Stimulated activated CD4-positive, alpha-beta T cell treated with anti-CD3 and anti-CD28 coated beads, TNF-alpha, amount 100 ng/mL, for 24 hours (primary cell): ENCODE measurements at regions not wholly inside any gene's neighbourhood (a gene's known extent, or its start where the extent isn't known, plus 50 kb on each side); places are given as distances from the start of the nearest gene placed in this dataset.
"Not testable (repeated sequence)": the region's sequence is repeated elsewhere in the genome, so short reads cannot be mapped to it uniquely, and the experiment has no call there.

Source experiments
- DNase-seq, 3 experiments: peaks; one replicate each; pipeline ENCODE4 v3.0.0-alpha.2; 2020; ENCODE audit warnings: low read depth in 3 of 3

DNA sequence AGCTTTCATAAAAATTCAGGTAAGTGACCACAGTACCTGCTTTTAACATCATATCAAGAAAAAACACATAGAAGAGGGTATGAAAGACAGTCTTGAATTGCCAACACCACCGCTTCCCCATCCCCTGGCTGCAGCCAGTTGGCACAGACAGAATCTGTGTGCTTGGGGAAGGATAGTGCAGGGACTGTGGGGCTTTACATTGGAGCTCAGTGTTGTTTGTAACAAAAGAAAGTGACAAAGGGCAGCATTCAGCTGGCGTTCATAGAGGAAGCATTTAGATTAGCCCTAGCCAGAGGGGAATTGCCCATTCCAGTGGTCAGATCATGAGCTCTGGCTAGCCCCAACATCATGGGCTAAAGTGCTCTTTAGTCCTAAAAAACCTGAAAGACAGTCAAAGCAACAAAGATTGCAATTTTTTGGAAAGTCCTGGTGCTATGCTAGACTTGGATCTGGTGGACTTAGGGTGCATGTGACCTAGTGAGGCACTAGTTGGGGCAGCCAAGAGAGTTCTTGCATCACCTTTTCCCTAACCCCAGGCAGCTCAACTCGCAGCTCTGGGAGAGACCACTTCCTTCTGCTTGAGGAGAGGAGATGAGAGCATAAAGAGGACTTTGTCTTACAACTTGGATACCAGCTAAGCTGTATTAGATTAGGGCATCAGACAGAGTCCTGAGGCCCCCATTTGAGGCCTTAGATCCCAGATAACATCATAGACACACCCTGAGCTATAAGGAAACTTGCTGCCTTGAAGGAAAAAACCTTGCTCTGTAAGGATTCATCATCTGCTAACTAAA lies 1602.4 kb upstream of the ADGRL3 start:
- DNase-seq = no peak

DNA sequence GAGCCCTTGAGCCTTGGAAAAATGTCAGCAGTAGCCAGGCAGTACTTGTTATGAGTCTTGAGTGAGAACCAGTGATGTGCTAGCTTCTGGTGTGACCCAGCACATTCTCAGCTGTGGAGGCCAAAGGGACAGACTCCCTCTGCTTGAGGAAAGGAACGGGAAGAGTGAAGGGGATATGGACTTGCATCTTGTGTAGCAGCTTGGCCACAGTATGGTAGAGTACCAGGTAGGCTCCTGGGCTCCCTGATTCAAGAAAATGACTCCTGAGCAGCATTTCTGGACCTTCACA lies 1601.9 kb upstream of the ADGRL3 start:
- DNase-seq = no peak

DNA sequence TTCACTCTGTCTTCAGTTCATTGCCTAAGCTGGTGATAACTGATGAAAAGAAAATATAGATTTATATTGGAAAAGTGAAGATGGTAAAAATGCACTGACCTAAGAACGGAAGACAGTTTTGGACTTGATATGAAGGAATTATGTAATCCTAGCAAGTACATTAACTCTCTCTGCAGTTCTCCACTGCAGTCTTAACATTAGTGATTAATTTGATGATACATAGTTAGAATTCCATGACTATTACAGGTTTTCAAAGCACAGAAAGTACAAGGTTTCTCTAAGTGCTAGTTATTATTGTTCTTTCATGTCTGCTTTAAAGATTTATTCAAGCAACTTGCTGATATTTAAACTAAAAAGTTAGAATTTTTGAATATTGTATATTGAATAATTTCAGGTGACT lies 1591.7 kb upstream of the ADGRL3 start:
- DNase-seq = no peak

DNA sequence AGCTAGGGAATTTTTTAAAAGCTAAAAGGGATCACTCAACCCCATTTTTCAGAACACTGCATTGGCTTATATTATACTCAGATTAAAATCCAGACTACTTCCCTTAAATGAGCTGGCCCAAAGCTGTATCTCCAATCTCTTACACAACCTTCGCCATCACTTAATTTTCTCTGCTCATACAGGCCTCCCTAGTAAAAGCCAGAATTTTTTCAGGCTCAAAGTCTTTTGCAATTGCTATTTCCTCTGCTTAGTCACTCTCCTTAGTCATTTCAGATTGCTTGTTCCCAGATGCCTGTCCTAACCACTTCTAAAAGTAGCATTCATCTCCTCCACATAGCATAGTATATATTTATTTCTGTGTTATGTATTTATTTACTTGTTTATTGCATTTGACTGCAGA lies 1587.9 kb upstream of the ADGRL3 start:
- no peak for DNase-seq

DNA sequence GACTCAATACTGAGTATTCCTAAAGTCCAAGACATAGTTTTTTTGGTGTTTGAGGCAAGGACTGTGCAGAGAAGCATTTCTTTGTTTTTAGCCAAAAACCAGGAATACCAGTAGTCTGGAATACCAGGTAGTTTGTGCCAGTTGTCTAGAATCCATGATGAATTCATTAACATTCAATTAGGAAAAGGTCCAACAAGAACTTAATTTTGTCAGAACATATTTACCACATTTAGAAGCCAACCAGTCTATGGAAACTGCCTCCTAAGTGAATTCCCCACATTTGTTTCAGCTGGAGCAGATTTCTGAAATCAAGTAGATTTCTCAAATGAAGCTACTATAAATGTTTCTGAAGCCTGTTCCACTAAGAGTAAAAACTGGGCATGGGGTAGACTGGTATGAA lies 1584.8 kb upstream of the ADGRL3 start:
- no peak for DNase-seq

DNA sequence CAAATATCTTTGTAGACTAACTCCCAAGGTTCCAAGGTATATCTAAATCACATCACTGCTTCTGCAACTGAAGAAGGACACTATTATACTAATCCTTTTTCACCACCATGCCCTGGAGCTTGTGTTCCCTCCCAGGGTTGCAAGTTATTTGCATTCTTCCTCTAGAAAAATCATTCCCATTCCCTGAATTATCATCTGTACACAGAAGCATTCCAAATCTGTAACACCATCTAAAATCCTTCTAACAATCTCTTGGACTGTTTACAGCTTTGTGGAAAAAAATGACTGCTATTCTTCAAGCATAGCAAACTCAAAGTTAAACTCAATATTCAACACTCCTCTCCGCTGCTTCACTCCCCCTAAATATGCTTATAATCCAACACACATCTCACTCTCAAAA lies 1570.8 kb upstream of the ADGRL3 start:
- DNase-seq = no peak

DNA sequence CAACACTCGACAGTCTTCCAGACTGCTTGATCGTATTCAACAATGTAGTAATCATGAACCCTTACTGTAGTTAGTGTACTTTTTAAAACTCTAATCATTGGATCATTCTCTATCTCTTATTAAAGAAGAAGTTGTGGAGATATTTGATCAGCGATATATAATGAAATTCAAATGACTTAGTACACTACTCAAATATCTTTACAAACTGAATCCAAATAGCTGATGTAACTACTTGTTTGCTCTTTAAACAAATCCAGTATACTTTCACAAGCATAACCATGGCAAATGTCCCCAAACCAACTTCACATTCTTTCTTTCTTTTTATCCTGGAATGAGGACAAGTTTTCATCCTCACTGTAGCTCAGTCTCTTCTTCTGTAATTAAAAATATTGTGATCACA lies 1569.9 kb upstream of the ADGRL3 start:
- no peak for DNase-seq

DNA sequence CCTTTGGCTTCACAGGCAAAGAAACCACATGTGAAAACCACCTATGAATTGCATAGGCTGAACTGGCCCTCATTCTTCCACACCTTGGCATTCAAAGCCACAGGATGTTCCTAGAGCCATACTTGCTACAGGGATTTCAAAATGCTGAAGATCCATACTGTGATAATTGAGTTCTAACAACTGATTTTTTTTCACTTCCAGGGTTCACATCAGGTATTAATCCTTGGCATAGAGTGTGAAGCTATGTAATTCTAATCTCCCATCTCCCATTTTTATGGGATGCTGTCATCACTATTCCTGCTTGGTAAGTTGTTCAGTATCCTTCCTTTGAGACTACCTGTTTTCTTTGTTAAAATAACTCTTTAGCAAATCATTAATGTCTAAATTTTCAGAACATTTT lies 1569.2 kb upstream of the ADGRL3 start:
- DNase-seq = no peak

DNA sequence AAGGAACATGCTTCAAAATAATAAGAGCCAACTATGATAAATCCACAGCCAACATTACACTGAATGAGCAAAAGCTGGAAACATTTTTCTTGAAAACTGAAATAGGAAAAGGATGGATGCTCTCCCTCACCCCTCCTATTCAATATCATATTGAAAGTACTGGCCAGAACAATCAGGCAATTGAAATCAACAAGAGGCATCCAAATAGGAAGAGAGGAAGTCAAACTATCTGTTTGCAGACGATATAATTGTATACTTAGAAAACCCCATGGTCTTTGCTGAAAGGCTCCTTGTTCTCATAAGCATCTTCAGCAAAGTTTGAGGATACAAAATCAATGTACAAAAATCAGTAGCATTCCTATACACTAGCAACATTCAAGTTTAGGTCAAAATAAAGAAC lies 1562.5 kb upstream of the ADGRL3 start:
- no peak for DNase-seq

DNA sequence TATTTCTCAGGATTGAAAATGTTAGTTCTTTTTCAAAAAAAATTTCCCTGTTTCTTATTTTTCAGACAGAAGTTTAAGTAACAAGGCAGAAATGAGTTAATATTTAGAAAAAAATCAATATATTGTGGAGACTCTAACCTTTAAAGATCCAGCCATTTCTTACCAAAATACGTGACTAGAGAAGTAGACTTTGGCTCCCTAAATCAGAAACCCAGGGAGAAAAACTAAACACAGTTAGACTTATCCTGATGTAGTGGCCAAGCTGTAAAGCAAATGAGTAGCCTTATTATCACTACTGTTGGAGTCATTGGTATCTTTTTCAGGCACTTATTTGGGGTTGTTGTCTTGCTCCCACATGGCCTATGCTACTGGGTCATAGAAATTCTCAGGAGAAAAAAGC lies 1556.4 kb upstream of the ADGRL3 start:
- no peak for DNase-seq

DNA sequence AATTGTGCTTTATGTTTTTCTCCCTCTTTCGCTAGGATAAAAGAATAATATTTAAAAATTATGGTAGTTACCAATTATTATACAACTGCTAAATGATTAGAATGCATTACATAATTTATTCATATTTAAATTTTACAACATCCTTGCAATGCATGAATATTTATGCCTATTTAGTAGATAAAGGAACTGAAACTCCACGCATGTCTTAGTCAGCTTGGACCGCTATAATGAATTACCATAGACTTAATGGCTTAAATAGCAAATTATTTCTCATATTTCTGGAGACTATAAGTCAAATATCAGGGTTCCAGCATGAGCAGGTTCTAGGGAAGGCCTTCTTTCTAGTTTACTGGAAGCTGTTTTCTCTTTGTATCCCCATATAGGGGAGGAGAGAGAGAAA lies 1555.4 kb upstream of the ADGRL3 start:
- DNase-seq = no peak

DNA sequence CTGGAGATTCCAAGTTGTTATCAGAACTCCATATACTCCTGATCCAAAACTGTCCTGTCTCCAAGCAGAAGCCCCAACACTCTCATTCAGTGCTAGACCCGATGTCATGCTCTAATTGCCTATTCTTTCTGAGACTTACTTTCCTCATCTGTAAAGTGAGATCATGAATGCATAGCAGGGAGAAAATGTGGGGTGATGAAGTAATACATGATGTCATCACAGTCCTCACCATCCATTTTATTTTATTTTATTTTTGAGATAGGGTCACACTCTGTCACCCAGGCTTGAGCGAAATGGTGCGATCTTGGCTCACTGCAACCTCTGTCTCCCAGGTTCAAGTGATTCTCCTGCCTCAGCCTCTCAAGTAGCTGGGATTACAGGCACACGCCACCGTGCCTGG lies 1554.0 kb upstream of the ADGRL3 start:
- no peak for DNase-seq

DNA sequence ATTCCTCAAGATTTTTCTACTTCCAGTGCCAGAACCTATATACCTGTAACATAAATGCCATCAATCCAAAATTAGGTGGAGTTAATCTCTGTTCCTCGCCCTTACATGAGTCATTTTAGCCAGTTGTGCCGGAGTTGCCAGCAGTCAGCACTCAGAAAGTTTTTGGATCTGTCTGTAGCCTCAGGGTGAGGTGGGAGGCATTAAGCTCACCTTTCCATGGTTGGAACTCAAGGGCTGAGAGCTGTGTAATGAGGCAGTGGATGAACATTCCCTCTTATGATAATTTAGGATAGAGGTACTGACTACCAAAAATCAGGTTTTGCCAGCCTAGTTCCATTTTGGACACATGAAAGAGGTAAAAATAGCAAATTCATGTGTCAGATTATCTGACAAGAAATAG lies 1553.1 kb upstream of the ADGRL3 start:
- no peak for DNase-seq

DNA sequence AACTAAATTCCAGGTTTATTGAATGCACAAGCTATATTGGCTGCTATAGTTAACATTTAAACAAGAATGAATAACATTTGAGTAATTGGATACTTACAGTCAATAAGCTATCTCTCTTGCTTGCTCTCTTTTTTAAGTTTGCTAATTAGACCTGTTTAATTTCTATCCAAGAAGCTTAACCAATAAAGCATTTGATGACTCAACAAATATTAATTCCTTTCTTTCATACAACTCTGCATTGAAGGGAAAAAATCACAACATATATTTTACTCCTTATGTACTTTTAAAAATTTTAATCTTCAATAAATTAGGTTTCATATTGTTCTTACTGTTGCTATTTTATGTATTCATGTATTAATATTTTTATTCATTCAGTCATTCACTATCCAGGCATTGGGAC lies 1552.6 kb upstream of the ADGRL3 start:
- no peak for DNase-seq

DNA sequence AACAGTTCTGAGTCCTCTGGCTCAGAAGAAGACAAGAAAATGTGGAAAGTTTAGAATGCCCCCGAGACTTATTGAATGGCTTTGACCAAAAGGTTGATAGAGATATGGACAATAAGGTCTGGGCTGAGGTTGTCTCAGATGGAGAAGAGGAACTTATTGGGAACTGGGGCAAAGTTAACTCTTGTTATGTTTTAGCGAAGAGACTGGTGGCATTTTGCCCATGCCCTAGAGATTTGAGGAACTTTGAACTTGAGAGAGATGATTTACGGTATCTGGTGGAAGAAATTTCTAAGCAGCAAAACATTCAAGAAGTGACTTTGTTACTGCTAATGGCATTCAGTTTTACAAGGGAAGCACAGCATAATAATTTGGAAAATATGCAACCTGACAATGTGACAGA lies 1549.3 kb upstream of the ADGRL3 start:
- DNase-seq = no peak

DNA sequence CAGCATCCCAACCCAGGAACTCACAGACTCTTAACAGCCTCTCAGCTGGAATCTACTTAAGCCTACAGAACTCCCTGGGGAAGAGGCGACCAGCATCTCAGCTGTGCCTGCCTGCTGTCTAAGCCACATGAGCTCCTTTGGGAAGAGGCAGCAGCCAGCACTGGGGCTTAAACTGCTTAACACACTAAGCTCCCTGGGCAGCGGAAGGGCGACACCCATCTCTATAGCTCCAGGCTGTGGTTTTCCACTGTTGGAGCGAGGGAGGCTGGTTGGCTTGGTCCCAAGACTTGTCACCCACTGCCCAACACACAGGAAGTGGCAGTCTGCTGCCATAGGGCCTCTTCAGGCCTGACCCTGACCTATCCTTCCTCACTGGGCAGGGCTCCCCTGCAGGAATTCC lies 1544.1 kb upstream of the ADGRL3 start:
- DNase-seq = no peak

DNA sequence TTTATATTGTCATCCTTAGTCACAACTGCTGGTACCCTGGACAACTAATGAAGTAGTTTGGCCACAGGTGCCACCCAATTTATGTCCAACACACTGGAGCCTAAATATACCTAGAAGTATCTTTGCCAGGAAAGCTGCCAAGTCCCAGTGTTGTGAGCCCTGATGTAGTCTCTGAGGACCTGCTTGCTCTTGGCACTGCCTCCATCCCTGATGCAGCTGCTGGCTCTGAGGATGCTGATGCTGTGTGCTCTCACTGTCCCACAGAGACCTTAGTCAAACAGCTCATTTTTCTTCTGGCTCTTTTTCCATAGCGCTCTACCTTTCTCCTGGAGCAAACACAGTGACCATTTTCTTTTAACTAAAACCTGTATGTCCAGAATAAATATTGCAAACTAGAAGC lies 1535.4 kb upstream of the ADGRL3 start:
- DNase-seq = no peak

DNA sequence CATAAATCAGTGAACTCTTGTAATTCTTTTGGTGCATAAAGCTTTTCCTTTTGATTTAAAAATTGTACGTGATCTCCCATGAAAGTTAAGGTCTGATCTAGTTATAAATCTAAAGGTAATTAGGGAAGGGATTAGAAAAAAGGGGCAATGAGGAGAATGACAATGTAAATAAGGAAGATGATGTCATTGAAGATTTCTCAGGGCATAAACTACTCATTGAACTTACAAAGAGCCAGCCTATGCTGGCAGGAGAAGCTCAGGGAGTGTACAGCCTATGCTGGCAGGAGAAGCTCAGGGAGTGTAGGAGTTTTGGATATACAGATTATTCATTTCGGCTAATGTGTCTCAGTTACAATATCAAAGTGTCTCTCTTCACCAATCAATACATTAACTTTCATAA lies 1533.5 kb upstream of the ADGRL3 start:
- DNase-seq = no peak

DNA sequence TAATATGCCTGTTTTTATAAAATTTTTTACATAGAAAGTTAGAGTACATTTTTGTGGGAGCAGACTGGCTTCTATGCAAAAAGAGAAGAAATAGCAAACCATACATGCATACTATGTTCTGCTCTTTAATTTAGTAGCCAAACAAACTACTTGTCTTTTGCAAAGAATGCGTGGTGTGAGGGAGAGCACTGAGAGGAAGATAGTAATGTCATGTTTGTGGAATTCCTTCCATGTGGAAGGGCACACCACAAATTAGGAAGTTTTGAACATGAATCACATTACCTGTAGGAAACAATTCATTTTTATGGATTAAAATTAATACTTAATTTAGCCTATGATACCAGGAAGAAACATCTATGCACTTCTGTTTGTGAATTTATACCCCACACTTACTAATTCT lies 1529.1 kb upstream of the ADGRL3 start:
- DNase-seq = no peak

DNA sequence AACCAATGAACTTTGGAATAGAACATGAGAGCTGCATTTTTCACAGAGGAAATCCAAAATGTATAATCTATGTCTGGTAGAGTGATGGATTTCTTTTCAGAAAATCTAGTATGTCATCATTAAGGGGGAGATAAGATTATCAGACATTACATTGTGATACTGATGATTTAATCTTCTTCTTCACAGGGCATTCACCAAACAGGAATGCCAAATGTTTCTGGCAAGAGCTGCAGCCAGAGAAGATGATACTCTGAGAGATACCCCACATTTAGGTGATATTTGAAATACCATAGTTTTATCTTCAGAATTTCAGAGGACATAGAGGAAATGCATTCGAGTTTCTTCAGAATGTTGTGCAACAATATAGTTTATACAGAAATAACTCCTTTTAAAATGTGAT lies 1523.7 kb upstream of the ADGRL3 start:
- DNase-seq = no peak

DNA sequence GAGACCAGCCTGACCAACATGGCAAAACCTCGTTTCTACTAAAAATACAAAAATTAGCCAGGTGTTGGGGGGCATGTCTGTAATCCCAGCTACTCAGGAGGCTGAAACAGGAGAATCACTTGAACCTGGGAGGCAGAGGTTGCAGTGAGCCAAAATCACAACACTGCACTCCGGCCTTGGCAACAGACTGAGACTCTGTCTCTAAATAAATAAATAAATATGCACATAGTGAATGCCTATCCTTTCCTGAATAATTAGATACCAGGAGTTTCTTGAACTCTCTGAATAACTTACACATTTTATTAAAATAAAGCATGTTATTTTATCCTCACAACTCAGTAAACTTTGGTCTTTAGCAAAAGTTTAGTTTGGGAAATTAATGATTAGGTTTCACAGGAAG lies 1523.1 kb upstream of the ADGRL3 start:
- DNase-seq = not testable (repeated sequence)

DNA sequence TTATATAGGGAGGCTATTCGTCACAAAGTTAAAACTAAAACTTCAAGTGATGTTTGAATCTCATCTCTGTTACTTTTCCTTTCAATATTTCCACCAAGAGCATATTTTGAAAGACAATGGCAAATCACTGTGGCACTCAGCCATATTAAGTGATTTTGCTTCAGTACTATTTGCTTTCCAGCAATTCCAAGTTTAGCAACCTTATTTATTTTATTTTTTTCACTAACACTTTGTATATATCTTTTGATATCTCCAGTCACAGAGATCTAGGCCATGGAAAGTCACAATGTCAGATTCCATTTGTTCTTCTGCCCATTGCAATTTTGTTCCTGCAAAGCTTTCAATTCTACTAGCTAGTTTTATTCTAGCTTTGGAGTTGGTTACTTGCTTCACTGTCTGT lies 1514.5 kb upstream of the ADGRL3 start:
- no peak for DNase-seq

DNA sequence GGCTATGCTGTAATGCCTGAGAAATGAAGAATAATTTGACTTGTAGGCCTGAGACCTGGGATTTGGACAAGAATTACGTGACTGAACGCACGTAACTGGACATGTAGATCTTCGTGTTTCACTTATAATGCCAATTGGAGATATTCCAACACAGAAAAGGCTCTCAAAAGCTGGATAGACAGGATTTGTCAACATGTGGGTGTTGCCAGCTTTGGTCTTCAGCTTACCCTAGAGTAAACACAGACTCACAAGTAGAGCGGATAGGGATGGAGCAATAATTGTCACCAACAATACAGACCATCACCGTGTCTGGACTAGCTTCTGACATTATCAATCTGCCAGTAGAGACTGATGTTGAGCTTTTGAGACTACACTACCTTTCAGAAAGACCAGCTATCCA lies 1511.0 kb upstream of the ADGRL3 start:
- no peak for DNase-seq

DNA sequence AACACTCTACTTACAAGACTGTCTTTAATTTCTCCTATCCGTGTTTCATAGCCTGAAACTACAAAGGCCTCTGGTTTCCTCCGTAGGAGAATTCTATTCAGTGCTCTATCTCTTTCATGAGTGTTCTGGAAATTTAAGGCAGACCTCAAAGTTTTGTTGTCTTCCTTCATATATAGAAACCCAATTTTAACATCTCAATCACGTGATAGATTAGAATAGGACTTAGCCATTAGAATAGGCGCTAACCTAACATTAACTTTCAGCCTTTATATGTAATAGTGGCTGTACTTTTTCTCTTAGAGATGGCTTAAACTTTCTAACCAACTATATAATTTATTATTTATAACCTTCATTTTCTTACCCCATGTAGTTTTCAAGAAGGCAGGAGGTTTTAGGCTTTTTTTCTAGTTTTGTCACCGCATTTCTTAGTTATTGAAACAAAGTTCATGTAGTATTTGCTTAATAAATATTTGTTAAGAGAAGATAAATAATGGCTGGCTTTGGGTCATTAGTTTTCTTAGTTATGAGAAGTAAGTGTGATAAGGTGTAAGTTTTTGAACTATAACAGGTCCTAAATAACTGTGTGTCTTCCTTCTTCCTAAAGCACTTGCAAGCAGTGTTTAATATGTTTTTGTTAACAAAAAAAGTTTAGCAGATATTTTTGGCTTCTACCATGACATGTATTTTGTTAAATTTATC lies 1504.6 kb upstream of the ADGRL3 start:
- DNase-seq = no peak
